H9 (cell line): ENCODE measurements at regions not wholly inside any gene's neighbourhood (a gene's known extent, or its start where the extent isn't known, plus 50 kb on each side); places are given as distances from the start of the nearest gene placed in this dataset.

Source experiments
- DNase-seq: peaks from one replicate; pipeline ENCODE4 v3.0.0-alpha.2; 2017
- H2AFZ ChIP-seq: one replicate; pipeline ENCODE4 v1.6.1; 2013; ENCODE audit warnings: mild to moderate bottlenecking, low read length, control low read depth, moderate library complexity
- H2AK5ac ChIP-seq: 2 replicates; pipeline ENCODE4 v1.6.1; 2013; ENCODE audit warnings: low read length, control low read depth, mixed read lengths; ENCODE audit not compliant: insufficient read length
- H2BK120ac ChIP-seq: one replicate; pipeline ENCODE4 v1.6.1; 2013; ENCODE audit warnings: low read depth, mild to moderate bottlenecking, low read length, control low read depth, inconsistent platforms; ENCODE audit not compliant: poor library complexity, severe bottlenecking
- H2BK12ac ChIP-seq: 2 replicates; pipeline ENCODE4 v1.6.1; 2013; ENCODE audit warnings: low read length, control low read depth, mixed read lengths, low read depth; ENCODE audit not compliant: insufficient read length
- H2BK15ac ChIP-seq: 2 replicates; pipeline ENCODE4 v1.6.1; 2013; ENCODE audit warnings: low read depth, low read length, control low read depth
- H2BK20ac ChIP-seq: one replicate; pipeline ENCODE4 v1.6.1; 2013; ENCODE audit warnings: low read depth, mild to moderate bottlenecking, low read length, control low read depth, inconsistent platforms; ENCODE audit not compliant: poor library complexity, severe bottlenecking
- H2BK5ac ChIP-seq: 2 replicates; pipeline ENCODE4 v1.6.1; 2013; ENCODE audit warnings: low read length, control low read depth, mixed read lengths; ENCODE audit not compliant: insufficient read length
- H3K14ac ChIP-seq: 2 replicates; pipeline ENCODE4 v1.6.1; 2013; ENCODE audit warnings: low read length, control low read depth; ENCODE audit not compliant: insufficient read depth
- H3K18ac ChIP-seq: 2 replicates; pipeline ENCODE4 v1.6.1; 2013; ENCODE audit warnings: low read depth, mild to moderate bottlenecking, mixed read lengths, low read length, control low read depth; ENCODE audit not compliant: insufficient read length
- H3K23ac ChIP-seq: 2 replicates; pipeline ENCODE4 v1.6.1; 2013; ENCODE audit warnings: low read length, control low read depth, mixed read lengths, low read depth; ENCODE audit not compliant: insufficient read length
- H3K23me2 ChIP-seq: 2 replicates; pipeline ENCODE4 v1.6.1; 2013; ENCODE audit warnings: low read depth, mild to moderate bottlenecking, mixed read lengths, low read length, control low read depth; ENCODE audit not compliant: insufficient read length, poor library complexity, severe bottlenecking
- H3K27ac ChIP-seq: 2 replicates; pipeline ENCODE4 v1.5.1; 2013; ENCODE audit warnings: low read length, control low read depth, mixed read lengths, low read depth; ENCODE audit not compliant: insufficient read length
- H3K27me3 ChIP-seq: 2 replicates; pipeline ENCODE4 v1.6.1; 2013; ENCODE audit warnings: low read length, control low read depth, inconsistent platforms; ENCODE audit not compliant: insufficient read depth
- H3K4ac ChIP-seq: 2 replicates; pipeline ENCODE4 v1.6.1; 2013; ENCODE audit warnings: low read depth, mild to moderate bottlenecking, control low read depth, inconsistent platforms, low read length, moderate library complexity
- H3K4me1 ChIP-seq: 2 replicates; pipeline ENCODE4 v1.6.1; 2013; ENCODE audit warnings: low read length, control low read depth, inconsistent platforms; ENCODE audit not compliant: insufficient read depth
- H3K4me2 ChIP-seq: 2 replicates; pipeline ENCODE4 v1.6.1; 2013; ENCODE audit warnings: low read length, control low read depth, mixed read lengths; ENCODE audit not compliant: insufficient read length, insufficient read depth
- H3K56ac ChIP-seq: 2 replicates; pipeline ENCODE4 v1.6.1; 2013; ENCODE audit warnings: low read depth, mild to moderate bottlenecking, mixed read lengths, low read length, control low read depth; ENCODE audit not compliant: insufficient read length
- H3K79me1 ChIP-seq: 2 replicates; pipeline ENCODE4 v1.6.1; 2013; ENCODE audit warnings: low read depth, mild to moderate bottlenecking, moderate library complexity, low read length, control low read depth, inconsistent platforms; ENCODE audit not compliant: insufficient read depth, poor library complexity, severe bottlenecking
- H3K79me2 ChIP-seq: 2 replicates; pipeline ENCODE4 v1.6.1; 2013; ENCODE audit warnings: low read length, control low read depth, inconsistent platforms; ENCODE audit not compliant: insufficient read depth
- H3K9ac ChIP-seq: 2 replicates; pipeline ENCODE4 v1.6.1; 2013; ENCODE audit warnings: low read length, control low read depth, mixed read lengths; ENCODE audit not compliant: insufficient read length; ENCODE audit errors: extremely low read depth
- H3K9me3 ChIP-seq: one replicate; pipeline ENCODE4 v1.6.1; 2013; ENCODE audit warnings: low read depth, low read length, inconsistent platforms; ENCODE audit not compliant: control insufficient read depth
- H3T11ph ChIP-seq: one replicate; pipeline ENCODE4 v1.6.1; 2013; ENCODE audit warnings: mild to moderate bottlenecking, low read length, control low read depth, inconsistent platforms
- H4K20me1 ChIP-seq: one replicate; pipeline ENCODE4 v1.6.1; 2013; ENCODE audit not compliant: control insufficient read depth, insufficient read length, insufficient read depth
- H4K5ac ChIP-seq: 2 replicates; pipeline ENCODE4 v1.6.1; 2013; ENCODE audit warnings: low read depth, mild to moderate bottlenecking, mixed read lengths, low read length, control low read depth; ENCODE audit not compliant: insufficient read length
- H4K8ac ChIP-seq: replicated peaks from 2 replicates; pipeline ENCODE4 v1.6.1; 2013; ENCODE audit warnings: low read length, control low read depth, mixed read lengths, low read depth; ENCODE audit not compliant: insufficient read length
- H4K91ac ChIP-seq: 2 replicates; pipeline ENCODE4 v1.6.1; 2013; ENCODE audit warnings: low read depth, mild to moderate bottlenecking, moderate library complexity, mixed read lengths, low read length, control low read depth; ENCODE audit not compliant: insufficient read length
- H3K27ac Mint-ChIP-seq, 3 experiments: 2 replicates in 2 of 3; 3 replicates in 1 of 3; pipeline ENCODE4 v1.8.0; 2020 to 2021; ENCODE audit warnings: mixed read lengths in 3 of 3, mild to moderate bottlenecking in 1 of 3, moderate library complexity in 1 of 3
- H3K27me3 Mint-ChIP-seq: 2 replicates; pipeline ENCODE4 v1.8.0; 2021; ENCODE audit warnings: low read depth, mild to moderate bottlenecking, moderate library complexity, mixed read lengths
- H3K36me3 Mint-ChIP-seq, 3 experiments: 2 replicates in 2 of 3; 3 replicates in 1 of 3; pipeline ENCODE4 v1.8.0; 2020 to 2021; ENCODE audit warnings: low read depth in 3 of 3, mixed read lengths in 3 of 3; ENCODE audit not compliant: insufficient read depth in 1 of 3
- H3K4me1 Mint-ChIP-seq, 2 experiments: 2 replicates each; pipeline ENCODE4 v1.8.0; 2020; ENCODE audit warnings: mixed read lengths in 2 of 2
- H3K4me3 Mint-ChIP-seq, 2 experiments: 2 replicates in 1 of 2; 3 replicates in 1 of 2; pipeline ENCODE4 v1.8.0; 2020 to 2021; ENCODE audit warnings: mild to moderate bottlenecking in 2 of 2, mixed read lengths in 2 of 2, moderate library complexity in 1 of 2
- H3K9me3 Mint-ChIP-seq, 2 experiments: 2 replicates in 1 of 2; 3 replicates in 1 of 2; pipeline ENCODE4 v1.8.0; 2020; ENCODE audit warnings: mild to moderate bottlenecking in 2 of 2, mixed read lengths in 2 of 2, moderate library complexity in 1 of 2
- WGBS: extraction: QIAGEN DNeasy Blood & Tissue Kit; methylation state at CpG from one replicate; pipeline ENCODE4 v1.1.7; 2013; ENCODE audit warnings: missing lambda C conversion rate, low lambda C conversion rate, mixed read lengths; ENCODE audit not compliant: insufficient read length; ENCODE audit errors: extremely low coverage; 5-methylcytosine and 5-hydroxymethylcytosine counted together
- TF ChIP-seq, protein P1 (sequence below): fragments of 200-600 bp; sonication (generic); conservative IDR thresholded peaks from 3 replicates; pipeline ENCODE4 v1.8.0; 2021; ENCODE audit warnings: antibody characterized with exemption, mild to moderate bottlenecking

DNA sequence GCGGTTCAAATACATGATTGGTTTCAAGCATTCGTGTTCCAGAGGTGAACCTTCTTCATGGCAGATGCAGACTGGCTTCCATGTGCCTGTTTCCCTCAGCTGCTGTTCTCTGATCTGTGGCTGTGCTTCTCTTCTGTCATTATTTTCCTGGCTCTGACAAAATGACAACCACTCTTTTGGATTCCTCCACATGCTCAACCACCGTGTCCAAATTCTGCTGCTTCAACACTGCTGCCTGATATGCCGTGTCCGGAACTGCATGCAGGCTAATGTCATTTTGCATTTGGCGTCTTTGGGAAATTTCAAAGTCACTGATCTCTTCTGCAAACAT, 368.7 kb upstream of the ZNF608 start:
- Histone ChIP-seq H3K4ac (no peak overlapping the region), H3K14ac (no peak overlapping the region), H2BK12ac (no peak overlapping the region), H2BK5ac (no peak overlapping the region), H4K20me1 (no peaks in the 10 kb centered on the region), H2BK20ac (no peak overlapping the region), H4K8ac (no peak overlapping the region), H2AK5ac (no peak overlapping the region), H3K27me3 (no peaks in the 10 kb centered on the region), H3K27ac (no peak overlapping the region), H4K91ac (no peak overlapping the region), H2BK15ac (no peak overlapping the region), H2BK120ac (no peak overlapping the region), H3K23me2 (no peaks in the 10 kb centered on the region), H3K4me2 (no peak overlapping the region), H3T11ph (no peak overlapping the region), H3K9ac (no peak overlapping the region), H3K56ac (no peak overlapping the region), H3K18ac (no peak overlapping the region), H3K4me1 (no peaks in the 10 kb centered on the region; the same call in 1 of the 2 replicates), H3K79me1 (no peaks in the 10 kb centered on the region), H2AFZ (no peak overlapping the region), H3K79me2 (no peaks in the 10 kb centered on the region), H3K23ac (no peak overlapping the region), H4K5ac (no peak overlapping the region), H3K9me3 (no peaks in the 10 kb centered on the region)
- Mint-ChIP-seq H3K36me3 (peaks cover 3 to 4% (median 4%) of the 10 kb centered on the region in 3 experiments; a peak in 2 of 7 replicates), H3K27ac (no peak overlapping the region), H3K9me3 (no peaks in the 10 kb centered on the region; a peak in 1 of 5 replicates), H3K4me3 (no peak overlapping the region), H3K27me3 (no peaks in the 10 kb centered on the region), H3K4me1 (peaks cover 22 to 23% of the 10 kb centered on the region in 2 experiments)
- no peak for DNase-seq
- no CpG with 5 or more reads among the region's 6 CpGs for WGBS
- TF ChIP-seq, protein P1, sequence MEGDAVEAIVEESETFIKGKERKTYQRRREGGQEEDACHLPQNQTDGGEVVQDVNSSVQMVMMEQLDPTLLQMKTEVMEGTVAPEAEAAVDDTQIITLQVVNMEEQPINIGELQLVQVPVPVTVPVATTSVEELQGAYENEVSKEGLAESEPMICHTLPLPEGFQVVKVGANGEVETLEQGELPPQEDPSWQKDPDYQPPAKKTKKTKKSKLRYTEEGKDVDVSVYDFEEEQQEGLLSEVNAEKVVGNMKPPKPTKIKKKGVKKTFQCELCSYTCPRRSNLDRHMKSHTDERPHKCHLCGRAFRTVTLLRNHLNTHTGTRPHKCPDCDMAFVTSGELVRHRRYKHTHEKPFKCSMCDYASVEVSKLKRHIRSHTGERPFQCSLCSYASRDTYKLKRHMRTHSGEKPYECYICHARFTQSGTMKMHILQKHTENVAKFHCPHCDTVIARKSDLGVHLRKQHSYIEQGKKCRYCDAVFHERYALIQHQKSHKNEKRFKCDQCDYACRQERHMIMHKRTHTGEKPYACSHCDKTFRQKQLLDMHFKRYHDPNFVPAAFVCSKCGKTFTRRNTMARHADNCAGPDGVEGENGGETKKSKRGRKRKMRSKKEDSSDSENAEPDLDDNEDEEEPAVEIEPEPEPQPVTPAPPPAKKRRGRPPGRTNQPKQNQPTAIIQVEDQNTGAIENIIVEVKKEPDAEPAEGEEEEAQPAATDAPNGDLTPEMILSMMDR: no peak
